B cell (primary cell): ENCODE measurements at regions not wholly inside any gene's neighbourhood (a gene's known extent, or its start where the extent isn't known, plus 50 kb on each side); places are given as distances from the start of the nearest gene placed in this dataset.

Experiments used
- ATAC-seq: fragments of 200-7000 bp; cut with Tn5 transposase; one replicate; pipeline ENCODE4 v1.10.0; 2021; ENCODE audit warnings: low read depth, mild to moderate bottlenecking, moderate number of reproducible peaks, moderate library complexity
- CTCF ChIA-PET: fragments of 350-600 bp; sonication (Branson Sonifier 250); formaldehyde crosslinking; loops from one replicate; lab custom pipeline; 2021; ENCODE audit warnings: antibody characterized with exemption, inconsistent platforms; lab: Charles Lee
- POLR2A ChIA-PET: fragments of 350-600 bp; sonication (Branson Sonifier 250); formaldehyde crosslinking; loops from one replicate; lab custom pipeline; 2021; ENCODE audit warnings: antibody characterized with exemption; lab: Charles Lee
- DNase-seq: peaks from one replicate; pipeline ENCODE4 v3.0.0; 2013
- H2AFZ ChIP-seq: 2 replicates; pipeline ENCODE4 v1.6.1; 2012; ENCODE audit warnings: mild to moderate bottlenecking, low read depth, low read length; ENCODE audit not compliant: insufficient read depth, poor library complexity, severe bottlenecking
- H3K27ac ChIP-seq, 2 donors: 1 replicate in 1 of 2; 2 replicates in 1 of 2; pipeline ENCODE4 v1.5.1; 2012 to 2013; ENCODE audit warnings: low read length in 2 of 2, mild to moderate bottlenecking in 2 of 2, moderate library complexity in 1 of 2
- H3K27me3 ChIP-seq, 4 experiments: fragments of 200-600 bp in 1 of 4; sonication (generic) in 1 of 4; replicated peaks in 1 of 4; 1 replicate in 2 of 4; 2 replicates in 2 of 4; pipeline versions ENCODE4 v1.6.1 to v1.7.0; 2013 to 2016; ENCODE audit warnings: low read length in 3 of 4, mild to moderate bottlenecking in 2 of 4, mixed read lengths in 1 of 4, moderate library complexity in 1 of 4; ENCODE audit not compliant: insufficient read depth in 4 of 4, control insufficient read depth in 3 of 4; ENCODE audit errors: control extremely low read depth in 1 of 4
- H3K36me3 ChIP-seq, 2 experiments: replicated peaks in 1 of 2; 1 replicate in 1 of 2; 2 replicates in 1 of 2; pipeline versions ENCODE4 v1.6.1 to v1.7.1; 2013; ENCODE audit warnings: low read length in 1 of 2; ENCODE audit not compliant: insufficient read depth in 2 of 2, control insufficient read depth in 1 of 2; ENCODE audit errors: control extremely low read depth in 1 of 2, extremely low read depth in 1 of 2
- H3K4me1 ChIP-seq, 2 donors: fragments of 200-600 bp in 1 of 2; sonication (generic) in 1 of 2; 1 replicate in 1 of 2; 2 replicates in 1 of 2; pipeline versions ENCODE4 v1.5.1 to v1.6.1; 2013 to 2017; ENCODE audit warnings: low read length in 2 of 2; ENCODE audit not compliant: control insufficient read depth in 2 of 2, insufficient read depth in 2 of 2
- H3K4me2 ChIP-seq: replicated peaks from 2 replicates; pipeline ENCODE3; 2012; ENCODE audit warnings: mild to moderate bottlenecking, low read depth, low read length; ENCODE audit not compliant: poor library complexity, severe bottlenecking
- H3K4me3 ChIP-seq, 5 experiments: fragments of 200-600 bp in 1 of 5; sonication (generic) in 1 of 5; 1 replicate in 3 of 5; 2 replicates in 2 of 5; pipeline versions ENCODE4 v1.5.1 to v1.7.0; 2011 to 2016; ENCODE audit warnings: low read length in 4 of 5, mild to moderate bottlenecking in 4 of 5, low read depth in 2 of 5, control low read depth in 1 of 5, moderate library complexity in 1 of 5; ENCODE audit not compliant: insufficient read depth in 1 of 5; ENCODE audit errors: control extremely low read depth in 1 of 5, extremely low read depth in 1 of 5
- H3K79me2 ChIP-seq: fragments of 200-600 bp; sonication (generic); one replicate; pipeline ENCODE4 v1.6.0; 2016; ENCODE audit warnings: low read length; ENCODE audit not compliant: control insufficient read depth, insufficient read depth
- H3K9ac ChIP-seq: fragments of 200-600 bp; sonication (generic); 2 replicates; pipeline ENCODE4 v1.6.1; 2017; ENCODE audit warnings: mild to moderate bottlenecking, low read length, moderate library complexity
- H3K9me3 ChIP-seq, 3 donors: one replicate each; pipeline versions ENCODE4 v1.6.1 to v1.7.1; 2013; ENCODE audit warnings: low read length in 2 of 3; ENCODE audit not compliant: control insufficient read depth in 2 of 3, insufficient read depth in 1 of 3; ENCODE audit errors: control extremely low read depth in 1 of 3
- H4K20me1 ChIP-seq: 2 replicates; pipeline ENCODE4 v1.6.0; 2012; ENCODE audit warnings: mild to moderate bottlenecking, low read length; ENCODE audit not compliant: insufficient read depth, control insufficient read depth, poor library complexity, severe bottlenecking
- H3K27ac Mint-ChIP-seq: one replicate; pipeline ENCODE4 v1.8.0; 2021; ENCODE audit warnings: mixed read lengths
- H3K27me3 Mint-ChIP-seq: one replicate; pipeline ENCODE4 v1.8.0; 2021; ENCODE audit warnings: mixed read lengths
- H3K4me1 Mint-ChIP-seq: one replicate; pipeline ENCODE4 v1.8.0; 2021; ENCODE audit warnings: mixed read lengths
- H3K4me3 Mint-ChIP-seq: one replicate; pipeline ENCODE4 v1.8.0; 2021; ENCODE audit warnings: mixed read lengths
- H3K9me3 Mint-ChIP-seq: one replicate; pipeline ENCODE4 v1.8.0; 2022; ENCODE audit warnings: mixed read lengths; ENCODE audit not compliant: insufficient read depth
- EZH2 ChIP-seq: IDR thresholded peaks from 2 replicates; pipeline ENCODE4 v1.6.1; 2012; ENCODE audit warnings: borderline replicate concordance, low read depth, mild to moderate bottlenecking, moderate library complexity, low read length; ENCODE audit not compliant: insufficient read depth, poor library complexity, severe bottlenecking
- WGBS: methylation state at CpG from one replicate; pipeline ENCODE4 v1.1.5; 2013; ENCODE audit warnings: missing lambda C conversion rate; ENCODE audit not compliant: insufficient coverage; 5-methylcytosine and 5-hydroxymethylcytosine counted together
- intact Hi-C: fragments of 100-400 bp; cut with micrococcal nuclease; formaldehyde crosslinking; loops from one replicate; pipeline ENCODE4 v1.10.0; 2022
- TF ChIP-seq, protein P1 (sequence below): fragments of 200-600 bp; IDR thresholded peaks from one replicate; pipeline ENCODE4 v1.8.0; 2022; ENCODE audit warnings: antibody characterized with exemption, mild to moderate bottlenecking

DNA sequence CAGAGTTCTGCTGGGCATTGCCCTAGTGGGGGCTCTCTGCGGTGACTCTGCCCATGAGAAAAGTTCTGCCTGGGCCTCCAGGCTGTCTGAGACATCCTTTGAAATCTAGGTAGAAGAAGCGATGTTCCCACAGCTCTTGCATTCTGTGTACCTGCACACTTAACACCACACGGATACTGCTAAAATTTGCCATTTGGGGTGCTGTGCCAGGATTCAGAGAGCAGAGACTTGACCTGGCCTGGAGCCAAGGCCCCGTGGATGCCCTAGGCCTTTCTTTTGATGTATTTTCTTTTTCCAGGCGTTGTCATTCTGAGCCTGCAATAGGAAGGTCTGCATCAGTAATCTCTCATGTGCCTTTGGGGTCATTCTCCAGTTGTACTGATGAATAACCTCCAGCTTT is 89.3 kb upstream of the IL12B start:
- intact Hi-C loops, result loop anchor here (10.0 kb wide), 1 partner anchor 265 kb away; no protein-coding TSS in a partner anchor
- no peak overlapping the region for H2AFZ ChIP-seq
- H3K4me3 ChIP-seq, result no peak overlapping the region
- Mint-ChIP-seq H3K4me1 (peaks cover 4% of the 10 kb centered on the region), H3K4me3 (no peak overlapping the region), H3K9me3 (no peaks in the 10 kb centered on the region), H3K27me3 (no peaks in the 10 kb centered on the region), H3K27ac (no peak overlapping the region)
- ATAC-seq, result no peak
- no peak overlapping the region for H3K9ac ChIP-seq
- H3K79me2 ChIP-seq, result no peaks in the 10 kb centered on the region
- no peak for DNase-seq
- TF ChIP-seq, protein P1, sequence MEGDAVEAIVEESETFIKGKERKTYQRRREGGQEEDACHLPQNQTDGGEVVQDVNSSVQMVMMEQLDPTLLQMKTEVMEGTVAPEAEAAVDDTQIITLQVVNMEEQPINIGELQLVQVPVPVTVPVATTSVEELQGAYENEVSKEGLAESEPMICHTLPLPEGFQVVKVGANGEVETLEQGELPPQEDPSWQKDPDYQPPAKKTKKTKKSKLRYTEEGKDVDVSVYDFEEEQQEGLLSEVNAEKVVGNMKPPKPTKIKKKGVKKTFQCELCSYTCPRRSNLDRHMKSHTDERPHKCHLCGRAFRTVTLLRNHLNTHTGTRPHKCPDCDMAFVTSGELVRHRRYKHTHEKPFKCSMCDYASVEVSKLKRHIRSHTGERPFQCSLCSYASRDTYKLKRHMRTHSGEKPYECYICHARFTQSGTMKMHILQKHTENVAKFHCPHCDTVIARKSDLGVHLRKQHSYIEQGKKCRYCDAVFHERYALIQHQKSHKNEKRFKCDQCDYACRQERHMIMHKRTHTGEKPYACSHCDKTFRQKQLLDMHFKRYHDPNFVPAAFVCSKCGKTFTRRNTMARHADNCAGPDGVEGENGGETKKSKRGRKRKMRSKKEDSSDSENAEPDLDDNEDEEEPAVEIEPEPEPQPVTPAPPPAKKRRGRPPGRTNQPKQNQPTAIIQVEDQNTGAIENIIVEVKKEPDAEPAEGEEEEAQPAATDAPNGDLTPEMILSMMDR, result no peak
- TF ChIP-seq EZH2, result no peak
- ChIA-PET CTCF (no interaction called here), POLR2A (no interaction called here)
- no peaks in the 10 kb centered on the region for H4K20me1 ChIP-seq
- H3K36me3 ChIP-seq, result no peaks in the 10 kb centered on the region
- WGBS, result 78% methylated on average over 5 of the region's 5 CpGs
- H3K4me1 ChIP-seq, result peaks cover 0 to 12% of the 10 kb centered on the region in 2 donors
- no peak overlapping the region for H3K27ac ChIP-seq
- H3K4me2 ChIP-seq, result no peak overlapping the region
- no peaks in the 10 kb centered on the region for H3K9me3 ChIP-seq
- no peaks in the 10 kb centered on the region for H3K27me3 ChIP-seq

DNA sequence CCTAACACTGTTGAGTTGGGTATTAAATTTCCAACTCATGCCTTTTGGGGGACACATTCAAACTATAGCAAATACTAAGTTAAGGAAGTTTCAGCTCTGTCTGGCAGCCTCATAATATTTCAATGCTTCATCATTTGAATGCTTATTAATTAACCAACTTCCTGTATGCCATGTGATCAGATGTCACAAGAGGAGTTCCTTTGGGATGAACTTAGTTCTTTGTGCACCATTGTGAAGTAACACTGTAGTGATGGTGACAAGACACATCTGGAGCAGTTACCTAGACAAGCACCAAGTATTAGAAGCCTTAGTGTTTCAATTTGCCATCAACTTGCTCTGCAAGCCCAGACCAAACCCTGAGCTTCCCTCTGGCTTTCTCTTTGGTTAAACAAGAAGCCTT is 90.7 kb upstream of the IL12B start:
- H3K9me3 Mint-ChIP-seq, result no peaks in the 10 kb centered on the region
- peaks cover 6% of the 10 kb centered on the region for H3K4me1 Mint-ChIP-seq
- ChIA-PET CTCF (no interaction called here), POLR2A (no interaction called here)
- Histone ChIP-seq H2AFZ (no peak overlapping the region), H3K27ac (no peak overlapping the region), H3K27me3 (no peaks in the 10 kb centered on the region), H3K4me3 (no peak overlapping the region), H3K4me1 (peaks cover 2 to 13% of the 10 kb centered on the region in 2 donors), H3K4me2 (no peak overlapping the region), H3K9ac (no peak overlapping the region), H3K79me2 (no peaks in the 10 kb centered on the region), H3K36me3 (no peaks in the 10 kb centered on the region), H3K9me3 (no peaks in the 10 kb centered on the region), H4K20me1 (no peaks in the 10 kb centered on the region)
- no peak overlapping the region for H3K4me3 Mint-ChIP-seq
- ATAC-seq (no peak), DNase-seq (no peak)
- intact Hi-C loops, result no loop called here
- H3K27me3 Mint-ChIP-seq, result no peaks in the 10 kb centered on the region
- TF ChIP-seq, protein P1, result no peak
- no peak for TF ChIP-seq EZH2
- no peak overlapping the region for H3K27ac Mint-ChIP-seq
